HG03520 (cell line): ENCODE measurements at regions not wholly inside any gene's neighbourhood (a gene's known extent, or its start where the extent isn't known, plus 50 kb on each side); places are given as distances from the start of the nearest gene placed in this dataset.

Experiments
- ATAC-seq: cut with Tn5 transposase; IDR thresholded peaks from one replicate; pipeline ENCODE4 v1.9.1; 2021; ENCODE audit warnings: mild to moderate bottlenecking, moderate library complexity; ENCODE audit not compliant: unreplicated experiment

DNA sequence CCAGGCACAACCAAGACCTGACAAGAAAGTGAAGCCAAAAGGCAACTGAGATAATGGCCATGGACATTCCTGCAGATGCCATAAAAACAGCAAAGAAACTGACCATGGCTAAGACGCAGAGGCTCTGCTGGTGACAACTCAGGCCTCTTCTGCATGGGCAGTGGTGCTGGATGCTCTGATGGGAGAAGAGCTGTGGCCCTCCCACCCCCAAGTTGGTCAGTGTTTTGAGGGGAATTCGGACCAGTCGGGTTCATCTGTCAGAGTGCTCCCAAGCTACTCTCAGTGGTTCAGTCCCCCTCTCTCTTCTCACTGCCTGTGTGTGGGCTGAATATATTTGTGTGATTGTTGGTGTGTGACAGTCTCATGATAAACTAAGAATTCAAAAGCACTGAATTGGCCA, 79.0 kb upstream of the GPR26 start:
- ATAC-seq = no peak

DNA sequence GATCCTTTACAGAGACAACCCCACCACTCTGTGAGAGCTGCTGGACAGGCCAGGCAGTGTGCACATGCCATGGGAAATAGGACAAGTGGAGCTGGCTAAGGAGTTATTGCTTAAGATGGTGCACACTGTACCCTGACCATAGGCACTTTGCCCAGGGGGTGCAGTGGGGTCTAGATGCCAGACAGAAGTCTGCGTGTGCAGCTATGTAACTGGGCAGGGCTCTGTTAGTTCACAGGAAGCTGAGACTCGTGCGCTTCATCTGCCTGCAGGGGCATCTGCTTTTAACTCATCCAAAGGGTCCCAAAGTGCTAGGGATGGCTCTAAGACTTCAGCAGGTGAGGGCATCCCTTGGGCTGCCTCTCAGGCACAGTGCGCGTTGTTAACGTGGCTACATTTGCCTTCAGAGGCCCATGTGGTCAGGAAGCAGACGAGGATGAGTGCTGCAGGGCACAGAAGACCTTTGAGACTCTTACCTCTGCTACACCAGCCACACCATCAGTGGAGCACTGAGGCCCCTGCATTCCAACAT, 77.7 kb upstream of the GPR26 start:
- no peak for ATAC-seq

DNA sequence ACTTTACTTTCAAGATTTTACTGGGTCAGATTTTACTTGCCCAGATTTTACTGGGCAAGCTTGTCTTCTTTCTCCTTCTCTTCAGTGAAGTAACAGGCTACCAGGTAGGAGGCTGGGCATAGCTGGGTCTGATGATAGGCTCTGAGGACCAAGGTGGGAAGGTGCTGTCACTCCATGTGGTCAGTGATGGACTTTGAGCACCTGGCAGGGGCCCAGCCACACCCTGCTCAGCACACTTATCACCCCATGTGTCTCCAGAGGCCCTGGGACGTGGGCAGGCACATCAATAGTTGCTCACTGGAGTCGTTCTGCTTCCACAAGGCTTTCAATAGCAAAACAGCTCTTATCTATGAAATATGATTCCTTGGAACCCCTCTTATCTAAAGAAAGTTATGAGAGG, 70.5 kb upstream of the GPR26 start:
- ATAC-seq = no peak

DNA sequence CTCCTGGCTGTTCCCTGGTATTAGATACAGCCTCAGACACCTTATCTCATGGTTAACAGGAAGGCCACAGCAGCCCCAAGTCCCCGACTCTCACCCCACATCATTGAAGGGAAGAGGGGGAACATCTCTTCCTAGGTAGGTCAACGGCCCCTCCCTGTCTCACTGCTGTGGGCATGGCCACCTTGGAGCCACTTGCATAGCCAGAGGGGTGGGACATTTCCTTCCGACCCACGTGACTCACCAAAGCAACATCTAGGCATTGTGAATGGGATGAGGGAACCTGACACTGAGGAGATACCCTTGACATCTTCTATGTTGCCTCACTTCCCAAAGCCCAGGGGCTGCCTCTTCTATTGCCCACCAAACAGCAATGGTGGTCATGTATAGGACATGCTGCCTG, 68.5 kb upstream of the GPR26 start:
- no peak for ATAC-seq

DNA sequence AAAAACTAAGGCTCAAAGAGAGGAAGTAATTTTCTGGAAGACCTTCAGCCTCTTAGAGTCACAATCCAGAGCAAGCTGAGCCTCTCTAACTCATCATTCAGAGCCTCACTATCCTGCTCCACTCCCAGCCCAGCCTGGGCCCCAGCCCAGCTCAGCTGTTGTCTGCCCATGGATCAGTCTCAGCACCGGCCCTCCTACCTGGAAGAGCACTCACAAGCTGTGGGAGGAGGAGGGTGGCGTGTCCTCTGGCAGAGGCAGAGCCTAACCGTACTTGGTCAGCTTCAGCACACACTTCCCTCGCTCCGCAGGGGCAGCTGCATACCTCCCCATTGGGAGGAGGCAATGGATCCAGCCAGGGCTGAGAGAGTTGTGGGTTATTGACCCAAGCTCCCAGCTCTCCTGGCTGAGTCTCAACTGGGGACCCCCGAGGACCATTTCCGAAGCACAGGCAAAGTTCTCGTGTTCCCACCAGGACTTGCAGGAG, 66.7 kb upstream of the GPR26 start:
- no peak for ATAC-seq

DNA sequence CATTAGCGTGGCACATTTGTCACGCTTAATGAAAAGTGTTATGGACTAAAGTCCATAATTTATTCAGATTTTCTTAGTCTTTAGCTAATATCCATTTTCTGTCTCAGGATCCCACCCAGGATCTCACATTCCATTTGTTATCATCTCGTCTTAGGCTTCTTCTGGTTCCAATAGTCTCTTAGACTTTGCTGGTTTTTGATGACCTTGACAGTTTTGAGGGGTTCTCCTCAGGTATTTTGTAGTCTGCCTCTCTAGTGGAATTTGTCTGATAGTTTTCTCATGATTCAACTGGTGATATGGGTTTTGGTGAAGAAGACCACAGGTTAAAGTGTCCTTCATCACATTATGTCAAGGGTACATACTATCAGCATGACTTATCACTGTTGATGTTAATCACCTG, 66.0 kb upstream of the GPR26 start:
- ATAC-seq = no peak

DNA sequence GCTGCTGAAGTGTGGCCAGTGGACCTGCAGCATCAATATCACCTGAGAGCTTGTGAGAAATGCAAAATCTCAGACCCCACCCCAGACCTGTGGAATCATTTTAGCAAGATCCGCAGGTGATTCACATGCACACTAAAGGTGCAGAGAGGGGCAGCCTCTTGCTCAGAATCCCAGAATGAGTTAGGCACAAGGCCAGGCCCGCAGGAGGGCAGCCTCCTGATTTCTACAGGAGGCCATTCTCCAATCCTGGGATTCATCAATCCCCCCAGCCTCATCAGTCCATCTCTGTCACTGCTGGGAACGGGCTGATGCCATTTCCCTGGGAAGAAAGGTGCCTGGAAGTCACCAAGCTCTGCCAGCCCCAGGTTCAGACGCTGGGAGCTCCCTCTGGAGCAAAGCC, 63.0 kb upstream of the GPR26 start:
- no peak for ATAC-seq

DNA sequence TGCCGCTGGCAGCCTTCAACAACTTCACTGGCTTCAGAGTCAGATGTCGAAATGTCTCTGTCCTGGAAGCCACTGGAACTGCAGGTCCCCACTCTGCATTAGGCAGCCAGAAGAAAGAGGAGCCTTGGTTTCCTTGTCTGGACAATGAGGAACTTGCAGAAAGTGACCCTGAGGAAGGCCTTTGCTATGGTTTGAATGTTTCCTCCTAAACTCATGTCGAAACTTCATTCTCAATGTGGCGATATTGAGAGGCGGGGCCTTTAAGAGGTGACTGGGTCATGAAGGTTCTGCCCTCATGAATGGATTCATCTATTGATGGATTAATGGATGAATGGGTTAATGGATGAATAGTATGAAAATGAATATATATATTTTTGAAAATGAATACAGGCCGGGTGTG, 61.6 kb upstream of the GPR26 start:
- no peak for ATAC-seq

DNA sequence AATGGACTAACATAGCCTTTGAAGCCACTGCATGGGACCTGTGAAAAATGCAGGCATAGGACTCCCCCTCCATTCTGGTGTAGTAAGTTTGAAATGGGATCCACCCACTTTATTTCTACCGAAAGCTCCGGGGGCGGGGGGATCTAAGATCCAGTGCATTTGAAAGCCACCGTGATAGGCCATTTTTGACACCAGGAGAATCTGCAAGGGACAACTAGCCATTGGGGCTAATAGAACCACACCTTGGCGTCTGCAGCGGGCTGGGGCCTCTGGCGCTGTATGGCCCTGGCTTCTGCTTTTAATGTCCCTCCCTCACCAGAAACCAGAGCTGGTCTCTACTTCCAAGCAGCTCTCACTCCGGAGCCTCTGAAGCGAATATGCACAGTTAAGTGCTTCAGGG, 60.1 kb upstream of the GPR26 start:
- no peak for ATAC-seq

DNA sequence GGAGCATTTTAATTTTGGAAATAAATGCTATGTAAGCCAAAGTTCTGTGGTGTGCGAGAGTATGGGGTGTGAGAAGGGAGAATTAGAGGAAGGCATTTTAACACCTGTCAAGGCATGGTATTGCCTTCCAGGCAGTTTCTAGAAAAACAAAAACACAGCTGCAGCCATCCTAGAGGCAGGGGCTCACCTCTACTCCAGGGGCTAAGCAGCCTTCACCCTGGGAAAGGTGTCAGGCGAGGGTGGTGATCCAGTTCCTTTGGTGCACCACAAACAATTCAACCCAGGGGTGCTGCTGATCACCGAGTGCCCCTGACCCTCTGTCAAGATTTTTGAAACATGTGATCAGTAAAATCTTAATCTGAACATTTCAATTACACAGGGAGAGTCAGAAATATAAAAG, 59.2 kb upstream of the GPR26 start:
- no peak for ATAC-seq

DNA sequence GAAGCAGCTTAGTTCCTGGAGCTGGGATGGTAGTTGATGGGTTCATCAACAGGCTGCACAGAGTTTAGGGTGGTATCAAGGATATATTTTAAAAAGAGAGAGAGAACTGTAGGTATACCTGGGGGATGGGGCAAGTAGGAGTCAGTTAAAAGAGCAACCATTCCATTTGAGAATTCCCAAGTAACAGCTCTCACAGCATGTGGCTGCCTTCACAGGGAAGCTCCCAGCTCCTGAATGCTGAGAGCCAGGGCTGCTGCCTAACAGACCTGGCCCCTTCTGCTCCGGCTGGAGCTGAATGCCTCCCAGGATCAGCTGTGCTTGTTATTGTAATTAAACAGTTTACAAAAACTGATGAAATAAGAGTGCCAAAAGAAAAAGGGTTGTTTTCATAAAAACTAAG, 58.8 kb upstream of the GPR26 start:
- no peak for ATAC-seq

DNA sequence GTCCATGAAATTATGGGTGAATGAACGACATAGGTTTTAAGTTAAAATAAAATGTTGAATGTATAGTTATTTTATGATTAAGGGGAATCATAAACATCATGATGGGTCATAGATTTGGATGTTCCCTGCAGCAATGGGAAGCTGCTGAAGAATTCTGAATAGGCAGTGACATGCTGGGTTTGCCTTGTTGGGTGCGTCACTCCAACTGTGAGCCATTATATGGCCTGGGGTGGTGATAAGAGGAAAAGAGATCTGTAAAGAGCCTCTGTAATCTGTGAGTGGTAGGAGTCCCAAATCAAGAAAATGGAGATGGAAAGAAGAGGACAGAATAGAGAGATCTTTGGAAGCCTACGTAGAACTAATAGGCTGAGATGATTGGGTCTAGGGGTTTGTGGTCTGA, 58.1 kb upstream of the GPR26 start:
- no peak for ATAC-seq

DNA sequence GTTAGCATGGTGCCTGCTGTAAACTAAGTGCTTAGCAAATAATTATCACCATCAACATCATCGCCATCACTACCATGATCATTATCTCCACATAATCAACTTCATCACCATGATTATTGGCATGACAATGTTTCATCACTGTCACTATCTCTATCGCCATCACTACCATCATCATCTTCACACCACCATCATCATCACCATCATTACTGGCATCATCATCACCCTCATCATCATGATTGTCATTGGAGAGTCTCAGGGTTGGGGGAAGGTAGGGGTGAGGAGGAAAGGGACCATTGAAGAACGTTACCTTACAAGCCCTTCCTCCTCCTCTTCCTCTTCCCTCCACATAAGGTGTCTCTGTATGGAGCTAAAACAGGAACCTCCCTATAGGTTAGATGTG, 54.9 kb upstream of the GPR26 start:
- no peak for ATAC-seq

DNA sequence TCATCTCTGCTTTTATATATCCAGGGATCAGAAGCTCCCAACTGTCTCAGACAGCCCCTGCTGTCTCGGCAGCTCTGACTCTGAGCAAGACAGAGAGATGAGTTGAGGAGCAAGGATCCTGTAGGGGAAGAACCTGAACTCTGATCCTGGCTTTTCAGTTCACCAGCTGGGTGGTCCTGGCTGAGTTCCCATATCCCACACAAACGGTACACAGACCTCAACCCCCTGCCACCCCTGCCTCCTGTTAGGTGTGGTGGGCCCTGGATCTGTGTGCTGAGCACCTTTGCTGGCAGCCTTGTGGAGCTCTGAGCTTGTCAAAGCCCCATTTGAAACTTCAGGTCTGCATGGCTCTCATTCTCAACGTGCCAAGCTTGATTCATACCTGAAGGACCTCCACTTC, 54.3 kb upstream of the GPR26 start:
- ATAC-seq = no peak

DNA sequence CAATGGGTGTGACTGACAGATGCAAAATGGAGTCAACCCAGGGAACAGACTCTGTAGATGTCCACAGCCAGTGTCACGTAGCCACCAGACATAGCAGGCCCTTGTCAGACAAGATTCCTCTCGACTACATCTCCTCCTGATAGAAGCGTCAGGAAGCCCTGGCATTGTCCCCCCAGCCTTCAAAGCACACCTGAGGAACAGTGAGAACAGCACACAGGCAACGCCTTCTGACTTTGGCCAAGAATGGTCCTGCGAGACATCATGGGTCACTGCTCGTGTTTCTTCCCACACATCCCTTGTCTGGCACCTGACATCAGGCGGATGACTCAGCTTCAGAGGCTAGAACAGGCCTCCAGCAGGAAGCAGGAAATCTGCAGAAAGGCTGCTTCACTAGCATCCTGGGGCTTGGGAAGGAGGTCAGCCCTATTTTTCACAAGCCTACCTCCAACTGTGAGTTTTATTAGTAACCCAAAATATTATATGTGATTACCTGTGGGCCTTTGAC, 52.8 kb upstream of the GPR26 start:
- ATAC-seq = no peak

DNA sequence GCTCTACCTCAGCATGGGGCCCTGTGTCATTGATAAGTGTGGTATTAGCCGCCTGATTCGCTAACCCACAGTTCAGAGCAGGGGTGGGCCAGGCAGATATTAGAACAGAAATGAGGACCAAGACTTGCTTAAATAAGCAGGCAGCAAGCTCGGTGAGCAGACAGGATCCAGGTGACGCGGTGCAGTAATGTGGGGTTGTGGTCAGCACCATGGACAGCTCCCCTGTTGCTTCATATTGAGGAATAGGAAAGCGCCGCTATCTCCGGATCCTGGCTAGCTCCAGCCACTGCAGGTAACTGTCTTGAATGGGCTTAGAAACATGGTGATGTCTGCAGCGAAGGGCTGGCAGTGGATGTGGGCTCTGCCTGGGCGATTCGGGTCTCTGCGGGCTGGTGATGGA, 51.3 kb upstream of the GPR26 start:
- no peak for ATAC-seq
